A673 (cell line): ENCODE measurements at regions not wholly inside any gene's neighbourhood (a gene's known extent, or its start where the extent isn't known, plus 50 kb on each side); places are given as distances from the start of the nearest gene placed in this dataset.

ENCODE experiments used
- CTCF ChIP-seq: fragments of 300-800, 200-600 bp; sonication (generic); conservative IDR thresholded peaks from 2 replicates; pipeline ENCODE4 v1.5.1; 2017; ENCODE audit warnings: low read depth, mild to moderate bottlenecking, antibody characterized with exemption, low read length, moderate library complexity, mixed read lengths
- EZH2 ChIP-seq: fragments of 200-600 bp; sonication (generic); IDR thresholded peaks from 2 replicates; pipeline ENCODE4 v1.6.1; 2017; ENCODE audit warnings: borderline replicate concordance, low read depth, mild to moderate bottlenecking, mixed read lengths, antibody characterized with exemption, low read length; ENCODE audit not compliant: poor library complexity, severe bottlenecking

GRCh38 chr4:188804861-188805260, 665.6 kb downstream of the TRIML1 start:
- no peak for TF ChIP-seq CTCF
- no peak for TF ChIP-seq EZH2
